ENCODE measurements at regions not wholly inside any gene's neighbourhood (a gene's known extent, or its start where the extent isn't known, plus 50 kb on each side); places are given as distances from the start of the nearest gene placed in this dataset.

- TF ChIP-seq POLR2A (IDR thresholded peaks at IDR 0.05; ENCODE audit: low read length) (no peak), GATA1 (IDR thresholded peaks at IDR 0.05; ENCODE audit: low read depth, low read length) (no peak)
These were observed 180.5 kb upstream of the MPHOSPH6 start for GRCh38 chr16:82350560-82350959.

Data from erythroblast (primary cell).